SK-N-SH (cell line): ENCODE measurements at regions not wholly inside any gene's neighbourhood (a gene's known extent, or its start where the extent isn't known, plus 50 kb on each side); places are given as distances from the start of the nearest gene placed in this dataset.

Experiments
- EP300 ChIP-seq, 2 experiments: IDR thresholded peaks; 2 replicates each; pipeline versions ENCODE4 v1.4.0 to v1.6.1; 2012; ENCODE audit warnings: borderline replicate concordance in 1 of 2, low read depth in 1 of 2, low read length in 1 of 2
- EZH2phosphoT487 ChIP-seq: fragments of 200-600 bp; sonication (generic); IDR thresholded peaks from 2 replicates; pipeline ENCODE4 v1.6.1; 2017; ENCODE audit warnings: low read depth, mixed run types, mild to moderate bottlenecking, antibody characterized with exemption, moderate library complexity, borderline replicate concordance
- GABPA ChIP-seq: IDR thresholded peaks from 2 replicates; pipeline ENCODE4 v1.4.0; 2012; ENCODE audit warnings: low read depth, mild to moderate bottlenecking
- IRF3 ChIP-seq: fragments of 150-350 bp; IDR thresholded peaks from 2 replicates; pipeline ENCODE4 v1.6.1; 2016; ENCODE audit warnings: mild to moderate bottlenecking, low read depth, low read length
- JUND ChIP-seq: IDR thresholded peaks from 2 replicates; pipeline ENCODE4 v1.4.0; 2012
- POLR2AphosphoS5 ChIP-seq: IDR thresholded peaks from 2 replicates; pipeline ENCODE4 v1.6.1; 2012; ENCODE audit warnings: low read depth, low read length
- RFX5 ChIP-seq: IDR thresholded peaks from 2 replicates; pipeline ENCODE4 v1.6.1; 2012; ENCODE audit warnings: mild to moderate bottlenecking, improper control_type of control experiment, low read length
- USF2 ChIP-seq: fragments of 150-350 bp; IDR thresholded peaks from 2 replicates; pipeline ENCODE4 v1.6.1; 2017; ENCODE audit warnings: antibody characterized with exemption, low read length, low read depth, borderline replicate concordance
- TF ChIP-seq, protein P1 (sequence below): fragments of 200-600 bp; sonication (generic); IDR thresholded peaks from 2 replicates; pipeline ENCODE4 v1.6.1; 2017; ENCODE audit warnings: antibody characterized with exemption, mild to moderate bottlenecking, moderate library complexity

GRCh38 chr6:140929121-140929520, 1203.6 kb upstream of the GJE1 start:
- TF ChIP-seq GABPA (no peak), EP300 (IDR thresholded peaks at IDR 0.05; ENCODE audit: borderline replicate concordance in 1 of 2, low read depth in 1 of 2, low read length in 1 of 2) (no peak), USF2 (no peak), EZH2phosphoT487 (no peak), POLR2AphosphoS5 (no peak), JUND (no peak), RFX5 (no peak), IRF3 (no peak)
- TF ChIP-seq, protein P1, sequence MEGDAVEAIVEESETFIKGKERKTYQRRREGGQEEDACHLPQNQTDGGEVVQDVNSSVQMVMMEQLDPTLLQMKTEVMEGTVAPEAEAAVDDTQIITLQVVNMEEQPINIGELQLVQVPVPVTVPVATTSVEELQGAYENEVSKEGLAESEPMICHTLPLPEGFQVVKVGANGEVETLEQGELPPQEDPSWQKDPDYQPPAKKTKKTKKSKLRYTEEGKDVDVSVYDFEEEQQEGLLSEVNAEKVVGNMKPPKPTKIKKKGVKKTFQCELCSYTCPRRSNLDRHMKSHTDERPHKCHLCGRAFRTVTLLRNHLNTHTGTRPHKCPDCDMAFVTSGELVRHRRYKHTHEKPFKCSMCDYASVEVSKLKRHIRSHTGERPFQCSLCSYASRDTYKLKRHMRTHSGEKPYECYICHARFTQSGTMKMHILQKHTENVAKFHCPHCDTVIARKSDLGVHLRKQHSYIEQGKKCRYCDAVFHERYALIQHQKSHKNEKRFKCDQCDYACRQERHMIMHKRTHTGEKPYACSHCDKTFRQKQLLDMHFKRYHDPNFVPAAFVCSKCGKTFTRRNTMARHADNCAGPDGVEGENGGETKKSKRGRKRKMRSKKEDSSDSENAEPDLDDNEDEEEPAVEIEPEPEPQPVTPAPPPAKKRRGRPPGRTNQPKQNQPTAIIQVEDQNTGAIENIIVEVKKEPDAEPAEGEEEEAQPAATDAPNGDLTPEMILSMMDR, result no peak
